OCI-M2 (cell line): ENCODE measurements at regions not wholly inside any gene's neighbourhood (a gene's known extent, or its start where the extent isn't known, plus 50 kb on each side); places are given as distances from the start of the nearest gene placed in this dataset.

ENCODE experiments used
- DNase-seq: peaks from one replicate; lab custom pipeline; 2025; ENCODE audit not compliant: unreplicated experiment; lab: John Stamatoyannopoulos, UW

GRCh38 chr2:176536439-176537133, 267.3 kb downstream of the MTX2 start:
- DNase-seq: no peak

GRCh38 chr2:176537932-176538331, 268.7 kb downstream of the MTX2 start:
- no peak for DNase-seq

DNA sequence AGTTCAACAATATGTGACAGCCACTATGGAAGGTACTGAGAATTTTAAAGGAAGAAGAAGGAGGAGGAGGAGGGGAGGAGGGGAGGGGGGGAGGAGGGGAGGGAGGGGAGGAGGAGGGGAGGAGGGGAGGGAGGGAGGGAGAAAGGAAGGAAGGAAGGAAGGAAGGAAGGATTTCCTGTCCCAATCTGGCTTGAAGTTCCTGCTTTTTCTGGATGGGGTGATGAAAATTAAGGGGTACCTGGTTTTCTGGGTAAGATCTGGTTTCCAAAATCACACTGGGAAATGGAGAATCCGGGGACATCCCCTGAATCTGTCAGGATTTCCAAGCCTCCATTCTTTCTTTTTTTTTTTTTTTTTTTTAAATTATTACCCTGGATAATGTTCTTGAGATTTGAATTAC, 271.8 kb downstream of the MTX2 start:
- no peak for DNase-seq

DNA sequence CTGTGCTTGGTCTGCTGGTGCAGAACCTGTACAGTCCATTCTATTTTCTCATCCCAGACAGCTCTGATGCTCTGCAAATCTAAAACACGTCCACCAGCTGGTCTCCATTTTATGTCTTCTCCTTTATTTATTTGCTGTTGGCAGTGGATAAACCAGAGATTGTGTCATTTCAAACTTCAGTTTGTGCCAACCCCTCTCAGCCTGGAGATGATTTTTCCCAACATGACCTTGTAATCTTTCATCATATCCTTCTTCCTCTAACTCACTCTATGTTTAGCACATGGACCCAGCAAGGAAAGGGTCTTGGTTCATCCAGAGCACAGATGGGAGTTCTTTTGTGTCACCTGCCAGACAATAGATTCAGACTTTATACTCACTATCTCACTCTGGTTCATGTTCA, 273.2 kb downstream of the MTX2 start:
- no peak for DNase-seq

GRCh38 chr2:176544557-176544956, 275.3 kb downstream of the MTX2 start:
- no peak for DNase-seq

GRCh38 chr2:176544991-176545956, 276.0 kb downstream of the MTX2 start:
- no peak for DNase-seq

DNA sequence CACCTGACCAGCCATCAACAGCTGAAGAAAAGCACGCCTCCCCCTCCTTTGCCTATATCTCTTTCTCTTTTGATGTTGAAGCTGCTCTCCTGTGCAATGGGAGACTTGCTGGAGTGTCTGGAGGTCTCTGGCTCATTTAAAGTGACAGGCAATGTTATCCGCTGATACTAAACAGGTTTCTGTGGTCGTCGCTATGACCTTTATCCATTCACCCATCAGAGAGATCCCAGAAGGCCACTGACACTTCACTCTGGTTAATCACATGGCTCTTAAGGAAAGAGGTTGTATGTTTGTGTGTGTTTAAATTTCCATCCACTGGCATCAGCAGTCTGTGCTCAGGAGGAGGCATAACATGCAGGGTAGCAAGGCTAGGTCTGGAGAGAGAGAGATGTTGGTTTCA, 277.3 kb downstream of the MTX2 start:
- DNase-seq: no peak

DNA sequence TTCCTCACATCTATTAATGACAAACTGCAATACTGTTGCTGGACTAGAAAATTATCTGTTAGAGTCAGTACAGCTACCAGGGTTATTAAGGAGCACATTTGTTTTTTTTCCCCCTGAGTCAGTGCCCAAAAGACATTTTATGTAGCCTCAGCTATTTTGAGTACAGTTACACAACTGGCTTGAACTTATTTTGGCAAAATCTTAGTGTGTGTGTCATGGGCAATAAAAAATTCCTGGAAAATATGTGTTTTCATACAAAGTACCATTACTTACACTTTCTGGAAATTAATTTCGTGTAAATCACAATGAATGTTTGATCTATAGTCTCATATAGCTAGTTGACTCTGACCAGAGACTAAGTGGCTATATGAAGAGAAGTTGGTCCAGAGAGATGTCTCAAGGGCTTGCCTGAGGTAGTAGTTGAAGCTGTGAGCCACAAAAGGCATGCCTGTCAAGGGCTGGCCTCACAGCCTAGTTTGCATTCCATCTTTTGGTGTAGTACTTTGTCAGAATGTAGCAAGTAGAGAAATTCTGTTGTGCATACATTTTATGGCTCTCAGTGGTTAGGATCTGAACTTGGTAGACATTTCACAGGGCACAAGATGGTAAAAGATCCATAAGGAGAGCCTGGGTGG, 283.4 kb downstream of the MTX2 start:
- no peak for DNase-seq

- no peak for DNase-seq
Measured at GRCh38 chr2:176553685-176554100, 284.5 kb downstream of the MTX2 start.

DNA sequence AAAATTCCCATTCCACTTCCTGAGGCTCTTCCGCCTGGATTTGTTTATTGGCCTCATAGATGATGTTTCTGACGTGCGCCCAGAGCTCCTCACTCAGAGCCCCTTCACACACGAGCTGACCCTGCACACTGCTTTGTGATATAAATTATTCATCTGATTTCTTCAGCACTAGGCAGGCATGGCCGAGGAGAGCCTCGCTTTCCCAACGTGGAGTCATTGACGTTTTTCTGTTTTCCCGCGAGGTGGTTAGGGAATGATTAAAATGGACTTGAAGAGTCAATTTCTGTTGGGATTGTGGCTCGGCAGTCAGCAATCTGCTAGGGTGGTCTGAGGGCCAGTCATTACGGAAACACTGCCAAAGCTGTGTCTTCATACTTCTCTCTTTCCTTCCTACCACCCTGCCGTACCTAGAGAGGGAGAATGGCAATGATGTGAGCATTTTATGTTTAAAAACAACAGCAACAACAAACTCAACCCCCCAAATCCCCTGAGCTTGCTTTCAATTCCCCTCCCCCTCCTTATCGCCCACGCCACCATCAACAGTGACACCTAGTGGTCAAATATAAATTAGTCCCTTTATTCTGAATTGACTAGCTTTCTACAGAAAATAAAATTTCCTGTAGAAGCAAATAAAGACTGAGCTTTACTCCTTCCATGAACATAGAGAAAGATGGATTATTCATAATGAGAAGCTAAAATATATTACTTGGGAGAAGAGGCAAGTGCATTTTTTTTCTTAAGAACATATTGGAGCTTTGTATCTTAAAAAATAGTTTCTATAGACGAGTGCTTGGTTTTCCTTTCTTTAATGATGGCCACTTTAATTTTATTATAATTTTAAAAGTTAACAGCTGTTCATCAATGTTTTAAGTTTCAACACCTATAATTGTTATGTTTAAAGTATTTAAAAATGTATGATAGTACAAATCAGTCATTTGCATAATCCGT, 285.1 kb downstream of the MTX2 start:
- DNase-seq: peak; percentile 18

- DNase-seq: no peak
Measured at GRCh38 chr2:176555112-176555511, 285.9 kb downstream of the MTX2 start.

GRCh38 chr2:176555781-176556180, 286.5 kb downstream of the MTX2 start:
- DNase-seq: no peak

GRCh38 chr2:176556373-176556772, 287.1 kb downstream of the MTX2 start:
- DNase-seq: no peak

- no peak for DNase-seq
Measured at GRCh38 chr2:176557821-176558220, 288.6 kb downstream of the MTX2 start.

DNA sequence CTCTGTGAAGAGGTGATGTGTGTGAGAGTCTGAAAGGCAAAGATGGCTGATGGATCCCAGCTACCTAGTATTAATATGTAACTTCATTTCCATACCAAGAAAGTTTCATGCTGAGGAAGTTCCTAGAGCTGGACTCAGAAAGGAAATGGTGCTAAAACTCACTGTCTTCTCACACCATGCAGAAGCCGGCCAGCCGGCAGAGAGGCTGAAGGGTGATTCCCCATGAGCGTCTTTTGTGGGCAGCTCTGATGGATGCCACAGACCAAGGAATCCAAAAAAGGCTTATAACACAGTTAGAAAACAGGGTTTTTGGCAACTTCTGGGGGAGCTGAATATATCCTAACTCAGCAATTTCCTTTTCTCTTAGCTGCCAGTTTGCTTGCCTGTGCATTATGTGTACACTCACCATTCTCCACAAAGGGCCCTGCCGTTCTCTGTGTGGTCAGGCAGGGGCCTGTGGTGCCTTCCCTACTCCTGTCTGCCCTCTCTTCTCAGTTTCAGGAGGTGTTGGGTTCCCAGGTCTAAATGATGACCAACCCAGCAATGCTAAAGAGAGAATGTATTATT, 289.4 kb downstream of the MTX2 start:
- DNase-seq: no peak

GRCh38 chr2:176560296-176560695, 291.1 kb downstream of the MTX2 start:
- DNase-seq: no peak

DNA sequence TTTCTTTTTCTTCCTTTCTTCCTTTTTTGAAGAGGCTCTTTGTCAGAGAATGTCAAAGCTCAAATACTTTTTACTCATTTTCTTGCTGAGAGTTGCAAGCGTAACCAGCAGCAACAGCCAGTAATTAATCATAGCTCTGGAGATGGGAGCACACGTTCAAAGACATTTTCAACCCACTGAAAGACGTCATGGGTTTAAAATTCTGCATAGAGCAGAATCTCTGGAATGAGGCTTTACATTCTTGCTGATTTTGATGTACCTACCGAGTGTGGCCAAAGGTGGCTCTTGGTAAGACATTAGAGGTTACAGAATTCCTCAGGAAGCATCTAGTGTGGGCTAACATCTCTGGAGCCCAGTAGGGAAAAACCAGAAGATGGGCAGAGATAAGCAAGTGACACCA, 292.5 kb downstream of the MTX2 start:
- no peak for DNase-seq

- no peak for DNase-seq
Measured at GRCh38 chr2:176562359-176563078, 293.3 kb downstream of the MTX2 start.

GRCh38 chr2:176565641-176566323, 296.5 kb downstream of the MTX2 start:
- DNase-seq: no peak
